Endothelial cell of umbilical vein (primary cell): ENCODE measurements at regions not wholly inside any gene's neighbourhood (a gene's known extent, or its start where the extent isn't known, plus 50 kb on each side); places are given as distances from the start of the nearest gene placed in this dataset.

Experiments used
- BruUV-seq: library from RNA; stranded (reverse); fragments of 400-500 nt; replicated peaks from 2 replicates; lab custom pipeline; 2021; lab: Mats Ljungman, UMichigan
- CTCF ChIA-PET: fragments of 300-600, 350-600 bp; sonication (Branson Sonifier 250); formaldehyde crosslinking; loops from one replicate; lab custom pipeline; 2021; ENCODE audit warnings: antibody characterized with exemption, inconsistent platforms; lab: Charles Lee
- POLR2A ChIA-PET: fragments of 300-600, 350-600 bp; sonication (Branson Sonifier 250); formaldehyde crosslinking; loops from one replicate; lab custom pipeline; 2021; ENCODE audit warnings: antibody characterized with exemption, inconsistent platforms; lab: Charles Lee
- DNase-seq: peaks from one replicate; pipeline ENCODE4 v3.0.0-alpha.2; 2011; ENCODE audit warnings: low read depth, low spot score
- FAIRE-seq: peaks from 2 replicates; lab custom pipeline; 2011; peaks lifted over from hg19 to GRCh38; lab: Jason Lieb, UNC
- H2AFZ ChIP-seq: 2 replicates; pipeline ENCODE4 v1.6.0; 2012; ENCODE audit warnings: low read depth, low read length, control low read depth, inconsistent platforms
- H3K27ac ChIP-seq: 2 replicates; pipeline ENCODE4 v1.5.1; 2011; ENCODE audit warnings: low read depth, mild to moderate bottlenecking, control low read depth, low read length, moderate library complexity; ENCODE audit not compliant: insufficient read depth
- H3K27me3 ChIP-seq, 2 experiments: 2 replicates each; pipeline versions ENCODE4 v1.6.0 to v1.6.1; 2011; ENCODE audit warnings: low read length in 2 of 2, mixed read lengths in 1 of 2; ENCODE audit not compliant: control insufficient read depth in 2 of 2, insufficient read depth in 2 of 2
- H3K36me3 ChIP-seq, 2 experiments: 2 replicates in 1 of 2; 3 replicates in 1 of 2; pipeline ENCODE4 v1.5.1; 2011; ENCODE audit warnings: low read length in 2 of 2, mild to moderate bottlenecking in 1 of 2, moderate library complexity in 1 of 2; ENCODE audit not compliant: control insufficient read depth in 2 of 2, insufficient read depth in 2 of 2; ENCODE audit errors: extremely low read depth in 1 of 2
- H3K4me1 ChIP-seq: 3 replicates; pipeline ENCODE4 v1.5.1; 2011; ENCODE audit warnings: mild to moderate bottlenecking, low read length; ENCODE audit not compliant: control insufficient read depth, insufficient read depth; ENCODE audit errors: extremely low read depth
- H3K4me2 ChIP-seq: 2 replicates; pipeline ENCODE4 v1.6.1; 2011; ENCODE audit warnings: low read length, control low read depth, mixed read lengths; ENCODE audit not compliant: insufficient read depth
- H3K4me3 ChIP-seq, 3 experiments: fragments of 200-600 bp in 1 of 3; sonication (generic), shearing (Covaris generic) in 1 of 3; replicated peaks in 1 of 3; 2 replicates each; pipeline ENCODE4 v1.5.1; 2011 to 2016; ENCODE audit warnings: control low read depth in 3 of 3, low read length in 3 of 3, mild to moderate bottlenecking in 2 of 3, inconsistent platforms in 1 of 3, low read depth in 1 of 3, moderate library complexity in 1 of 3; ENCODE audit not compliant: insufficient read depth in 1 of 3
- H3K79me2 ChIP-seq: 2 replicates; pipeline ENCODE4 v1.6.0; 2012; ENCODE audit warnings: low read length, inconsistent platforms; ENCODE audit not compliant: control insufficient read depth, insufficient read depth
- H3K9ac ChIP-seq: replicated peaks from 2 replicates; pipeline ENCODE3; 2011; ENCODE audit warnings: low read length, control low read depth; ENCODE audit not compliant: insufficient read depth; ENCODE audit errors: extremely low read depth
- H3K9me1 ChIP-seq: replicated peaks from 3 replicates; pipeline ENCODE4 v1.6.0; 2011; ENCODE audit warnings: mild to moderate bottlenecking, low read length; ENCODE audit not compliant: control insufficient read depth, insufficient read depth; ENCODE audit errors: extremely low read depth
- H3K9me3 ChIP-seq: replicated peaks from 2 replicates; pipeline ENCODE4 v1.5.1; 2012; ENCODE audit warnings: low read length, inconsistent platforms; ENCODE audit not compliant: control insufficient read depth, insufficient read depth
- H4K20me1 ChIP-seq: replicated peaks from 2 replicates; pipeline ENCODE3; 2011; ENCODE audit warnings: mild to moderate bottlenecking, low read length; ENCODE audit not compliant: control insufficient read depth, insufficient read depth; ENCODE audit errors: extremely low read depth
- EZH2 ChIP-seq: IDR thresholded peaks from 2 replicates; pipeline ENCODE4 v1.6.1; 2012; ENCODE audit warnings: borderline replicate concordance, low read depth, mild to moderate bottlenecking, moderate library complexity, low read length, inconsistent platforms; ENCODE audit not compliant: severe bottlenecking
- FOS ChIP-seq: IDR thresholded peaks from 2 replicates; pipeline ENCODE4 v1.6.1; 2011; ENCODE audit warnings: mild to moderate bottlenecking, low read length, moderate library complexity, borderline replicate concordance; ENCODE audit not compliant: insufficient read depth
- GATA2 ChIP-seq: IDR thresholded peaks from 2 replicates; pipeline ENCODE4 v1.7.0; 2011; ENCODE audit warnings: low read depth, mild to moderate bottlenecking, moderate library complexity, mixed read lengths, low read length; ENCODE audit not compliant: insufficient read length, insufficient read depth
- JUN ChIP-seq: IDR thresholded peaks from 2 replicates; pipeline ENCODE4 v1.6.1; 2011; ENCODE audit warnings: borderline replicate concordance, low read depth; ENCODE audit not compliant: insufficient read length, insufficient read depth
- MAX ChIP-seq: IDR thresholded peaks from 2 replicates; pipeline ENCODE4 v1.6.1; 2011; ENCODE audit not compliant: insufficient read depth, insufficient read length
- MYC ChIP-seq: IDR thresholded peaks from one replicate; pipeline ENCODE4 v1.6.1; 2011; ENCODE audit warnings: mild to moderate bottlenecking, low read depth, low read length
- POLR2A ChIP-seq: IDR thresholded peaks from 2 replicates; pipeline ENCODE4 v1.6.1; 2012; ENCODE audit warnings: low read depth, mild to moderate bottlenecking, control low read depth, low read length
- POLR2AphosphoS5 ChIP-seq: IDR thresholded peaks from 2 replicates; pipeline ENCODE4 v1.6.1; 2012; ENCODE audit warnings: low read depth, mild to moderate bottlenecking, control low read depth, low read length, moderate library complexity; ENCODE audit not compliant: insufficient read depth
- dilution Hi-C: fragments of 300-500 bp; cut with MboI; formaldehyde crosslinking; loops from one replicate; pipeline ENCODE4 v1.15.0; 2019; ENCODE audit warnings: low sequenced_read_pairs; ENCODE audit not compliant: extremely low pct_ligation_motif_present
- intact Hi-C: fragments of 100-400 bp; cut with micrococcal nuclease; formaldehyde crosslinking; loops from one replicate; pipeline ENCODE4 v1.10.0; 2022
- TF ChIP-seq, protein P1 (sequence below), 2 donors: IDR thresholded peaks; 1 replicate in 1 of 2; 2 replicates in 1 of 2; pipeline ENCODE4 v1.5.1; 2011; ENCODE audit warnings: low read length in 2 of 2, mild to moderate bottlenecking in 2 of 2, moderate library complexity in 2 of 2, control low read depth in 1 of 2, inconsistent platforms in 1 of 2, low read depth in 1 of 2; ENCODE audit not compliant: insufficient read depth in 1 of 2; ENCODE audit errors: extremely low read depth in 1 of 2

DNA sequence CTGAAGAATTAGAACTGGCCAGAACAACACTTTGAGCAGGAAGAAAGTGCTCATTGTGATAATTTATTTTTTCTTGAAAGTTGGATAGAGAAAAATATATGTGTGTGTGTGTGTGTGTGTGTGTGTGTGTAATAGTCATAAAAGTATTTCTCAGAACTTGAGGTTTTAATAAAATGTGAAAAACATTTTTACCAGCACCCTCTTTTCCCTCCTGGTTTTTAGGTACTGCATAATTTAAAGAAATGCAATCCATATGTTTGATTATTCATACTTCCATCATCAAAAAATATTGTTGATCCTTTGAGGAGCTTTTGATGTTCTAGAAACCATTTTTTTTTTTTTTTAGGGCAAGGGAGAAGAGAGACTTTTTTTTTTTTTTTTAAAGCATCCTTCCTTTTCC, 66.8 kb upstream of the JUN start:
- Histone ChIP-seq H3K36me3 (no peaks in the 10 kb centered on the region), H3K4me1 (peaks cover 47% of the 10 kb centered on the region), H4K20me1 (no peaks in the 10 kb centered on the region), H3K9me1 (no peaks in the 10 kb centered on the region), H3K9ac (no peak overlapping the region), H3K4me2 (no peak overlapping the region), H3K9me3 (no peaks in the 10 kb centered on the region), H3K27ac (peak overlapping the region; percentile 95), H3K79me2 (no peaks in the 10 kb centered on the region), H3K27me3 (no peaks in the 10 kb centered on the region), H3K4me3 (no peak overlapping the region), H2AFZ (no peak overlapping the region)
- no peak for TF ChIP-seq JUN
- TF ChIP-seq POLR2A, result no peak
- TF ChIP-seq FOS, result no peak
- no peak for TF ChIP-seq POLR2AphosphoS5
- TF ChIP-seq MYC, result no peak
- TF ChIP-seq EZH2, result no peak
- TF ChIP-seq MAX, result no peak
- TF ChIP-seq GATA2, result no peak
- TF ChIP-seq, protein P1, sequence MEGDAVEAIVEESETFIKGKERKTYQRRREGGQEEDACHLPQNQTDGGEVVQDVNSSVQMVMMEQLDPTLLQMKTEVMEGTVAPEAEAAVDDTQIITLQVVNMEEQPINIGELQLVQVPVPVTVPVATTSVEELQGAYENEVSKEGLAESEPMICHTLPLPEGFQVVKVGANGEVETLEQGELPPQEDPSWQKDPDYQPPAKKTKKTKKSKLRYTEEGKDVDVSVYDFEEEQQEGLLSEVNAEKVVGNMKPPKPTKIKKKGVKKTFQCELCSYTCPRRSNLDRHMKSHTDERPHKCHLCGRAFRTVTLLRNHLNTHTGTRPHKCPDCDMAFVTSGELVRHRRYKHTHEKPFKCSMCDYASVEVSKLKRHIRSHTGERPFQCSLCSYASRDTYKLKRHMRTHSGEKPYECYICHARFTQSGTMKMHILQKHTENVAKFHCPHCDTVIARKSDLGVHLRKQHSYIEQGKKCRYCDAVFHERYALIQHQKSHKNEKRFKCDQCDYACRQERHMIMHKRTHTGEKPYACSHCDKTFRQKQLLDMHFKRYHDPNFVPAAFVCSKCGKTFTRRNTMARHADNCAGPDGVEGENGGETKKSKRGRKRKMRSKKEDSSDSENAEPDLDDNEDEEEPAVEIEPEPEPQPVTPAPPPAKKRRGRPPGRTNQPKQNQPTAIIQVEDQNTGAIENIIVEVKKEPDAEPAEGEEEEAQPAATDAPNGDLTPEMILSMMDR (IDR thresholded peaks at IDR 0.05; ENCODE audit: extremely low read depth in 1 of 2, insufficient read depth in 1 of 2, low read depth in 1 of 2, low read length in 2 of 2), result no peak
- FAIRE-seq (no peak), DNase-seq (no peak)
- no TSS peak for BruUV-seq
- intact Hi-C loops, result no loop called here
- ChIA-PET POLR2A (no interaction called here), CTCF (no interaction called here)
- dilution Hi-C loops, result no loop called here
